ENCODE measurements at regions not wholly inside any gene's neighbourhood (a gene's known extent, or its start where the extent isn't known, plus 50 kb on each side); places are given as distances from the start of the nearest gene placed in this dataset.

GRCh38 chr9:22595805-22596204 lies 149.2 kb downstream of the DMRTA1 start (continued):
- no peak for TF ChIP-seq SETDB1 (IDR thresholded peaks at IDR 0.05; ENCODE audit: insufficient read length, low read length)
- no peak for TF ChIP-seq ZNF558 (tag by site-specific recombination; IDR thresholded peaks at IDR 0.05)
- no peak for TF ChIP-seq ZBTB11 (tag by site-specific recombination; conservative IDR thresholded peaks at IDR 0.05; ENCODE audit: low read depth)

- Histone ChIP-seq H3K4me3 (ENCODE audit: low read depth, low read length) (no peak overlapping the region), H3K36me3 (ENCODE audit: control insufficient read depth in 2 of 2, insufficient read depth in 1 of 2, low read length in 2 of 2) (no peaks in the 10 kb centered on the region), H3K4me1 (ENCODE audit: control insufficient read depth, insufficient read depth, low read length) (no peaks in the 10 kb centered on the region), H3K27ac (ENCODE audit: extremely low read depth, low read depth, low read length) (no peak overlapping the region), H3K9me3 (ENCODE audit: control insufficient read depth, insufficient read depth, low read depth, low read length) (no peaks in the 10 kb centered on the region)
- TF ChIP-seq ZNF132 (tag by site-specific recombination; IDR thresholded peaks at IDR 0.05; ENCODE audit: borderline replicate concordance): no peak
- no peak for TF ChIP-seq ZNF76 (tag by site-specific recombination; IDR thresholded peaks at IDR 0.05; ENCODE audit: borderline replicate concordance, low read depth)
- TF ChIP-seq ZSCAN5A (tag by site-specific recombination; IDR thresholded peaks at IDR 0.05): no peak
- TF ChIP-seq ZNF350 (tag by site-specific recombination; IDR thresholded peaks at IDR 0.05): no peak
- no peak for TF ChIP-seq ZNF157 (tag by site-specific recombination; IDR thresholded peaks at IDR 0.05)
- no peak for TF ChIP-seq ZNF133 (tag by site-specific recombination; IDR thresholded peaks at IDR 0.05)
- TF ChIP-seq ZNF654 (tag by site-specific recombination; IDR thresholded peaks at IDR 0.05; ENCODE audit: low read depth): no peak
- TF ChIP-seq ZBTB44 (tag by site-specific recombination; IDR thresholded peaks at IDR 0.05): no peak
- TF ChIP-seq ZNF23 (tag by site-specific recombination; IDR thresholded peaks at IDR 0.05; ENCODE audit: borderline replicate concordance): no peak
- no peak for TF ChIP-seq YY1 (tag by site-specific recombination; IDR thresholded peaks at IDR 0.05)
- no peak for TF ChIP-seq ZNF571 (tag by site-specific recombination; IDR thresholded peaks at IDR 0.05)
- TF ChIP-seq ZNF280C (tag by site-specific recombination; IDR thresholded peaks at IDR 0.05): no peak
- no peak for TF ChIP-seq ZNF600 (tag by site-specific recombination; IDR thresholded peaks at IDR 0.05)
- no peak for TF ChIP-seq ZNF214 (tag by site-specific recombination; IDR thresholded peaks at IDR 0.05; ENCODE audit: borderline replicate concordance)
- no peak for TF ChIP-seq ZNF514 (tag by site-specific recombination; IDR thresholded peaks at IDR 0.05)
- no peak for TF ChIP-seq ZNF2 (tag by site-specific recombination; IDR thresholded peaks at IDR 0.05)
- ChIA-PET CTCF (interaction anchor here (0.8 to 1.6 kb wide), 2 partner anchors 18 to 147 kb away, joined by 3 to 4 read pairs; no protein-coding TSS in a partner anchor), POLR2A (no interaction called here)
These were observed 170.5 kb downstream of the DMRTA1 start for GRCh38 chr9:22617156-22617555.
